Mesenteric fat pad (tissue), 1 donor: ENCODE measurements at regions not wholly inside any gene's neighbourhood (a gene's known extent, or its start where the extent isn't known, plus 50 kb on each side); places are given as distances from the start of the nearest gene placed in this dataset.

Experiments
- DNase-seq: peaks from one replicate; pipeline ENCODE4 v3.0.0-alpha.2; 2020; ENCODE audit warnings: low spot score
- donor health status: DM: yes; HTN: yes; CAD: no.

DNA sequence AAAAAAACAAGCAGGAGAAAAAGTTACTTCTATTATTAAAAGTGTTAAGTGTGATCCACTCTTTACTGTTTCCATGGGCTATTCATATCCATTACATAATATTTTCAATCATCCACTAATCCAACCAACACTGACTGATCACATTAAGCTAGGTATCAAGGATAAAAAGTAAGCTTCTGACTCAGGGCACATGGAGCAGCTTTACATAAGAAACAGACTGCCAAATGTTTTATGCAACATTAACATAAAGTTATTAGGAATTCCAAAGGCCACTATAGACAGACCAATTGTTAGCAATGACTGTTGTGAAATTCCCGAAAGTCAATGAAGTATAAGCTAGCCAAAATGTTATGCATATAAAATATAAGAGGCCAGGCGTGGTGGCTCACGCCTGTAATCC, 277.6 kb downstream of the ZEB2 start:
- DNase-seq = no peak

DNA sequence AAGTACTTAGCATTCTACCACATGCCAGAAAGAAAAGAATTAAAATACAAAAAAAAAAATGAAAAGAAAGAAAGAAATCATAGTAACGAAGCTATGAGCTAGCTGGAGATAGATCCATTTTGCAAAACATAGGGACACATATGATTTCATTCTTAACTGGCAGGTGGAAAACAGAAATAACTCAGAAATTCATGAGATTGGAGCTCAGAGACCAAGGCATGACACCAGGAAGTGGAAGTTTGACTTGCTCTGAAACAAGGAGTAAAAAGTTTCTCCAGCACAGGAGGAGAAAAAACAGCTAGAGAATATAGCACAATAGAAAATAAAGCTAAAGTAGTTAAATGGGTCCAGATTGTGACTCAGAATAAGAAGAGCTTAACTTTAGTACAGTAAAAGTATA, 278.1 kb downstream of the ZEB2 start:
- DNase-seq = no peak

DNA sequence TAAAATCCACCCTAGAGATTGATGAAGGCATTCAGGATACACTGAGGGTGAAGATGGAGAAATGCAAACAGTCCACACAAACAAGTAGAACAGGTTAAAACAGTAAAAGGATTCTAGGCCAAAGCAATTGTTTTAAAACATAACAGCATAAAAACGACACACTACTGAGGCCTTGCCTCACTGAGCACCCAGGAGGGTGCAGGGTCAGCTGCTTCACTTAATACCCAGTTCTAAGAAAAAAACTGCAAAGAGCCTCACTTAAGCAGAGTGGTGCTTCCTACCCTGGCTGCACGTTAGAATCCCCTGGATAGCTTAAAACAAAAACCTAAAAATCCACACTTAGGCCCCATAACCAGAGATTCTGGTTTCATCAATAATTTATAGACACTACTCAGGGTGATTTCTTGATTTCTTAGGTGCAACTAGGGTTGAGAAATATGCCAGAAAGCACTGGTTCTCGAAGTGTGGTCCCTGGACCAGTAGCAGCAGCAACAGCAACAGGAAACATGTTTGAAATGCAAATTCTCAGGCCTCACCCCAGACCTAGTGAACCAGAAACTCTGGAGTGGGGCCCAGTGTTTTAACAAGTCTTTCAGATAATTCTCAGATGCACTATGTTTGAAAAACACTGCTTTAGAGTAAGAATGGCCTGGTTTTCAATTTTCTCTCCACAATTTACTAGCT, 279.1 kb downstream of the ZEB2 start:
- no peak for DNase-seq

DNA sequence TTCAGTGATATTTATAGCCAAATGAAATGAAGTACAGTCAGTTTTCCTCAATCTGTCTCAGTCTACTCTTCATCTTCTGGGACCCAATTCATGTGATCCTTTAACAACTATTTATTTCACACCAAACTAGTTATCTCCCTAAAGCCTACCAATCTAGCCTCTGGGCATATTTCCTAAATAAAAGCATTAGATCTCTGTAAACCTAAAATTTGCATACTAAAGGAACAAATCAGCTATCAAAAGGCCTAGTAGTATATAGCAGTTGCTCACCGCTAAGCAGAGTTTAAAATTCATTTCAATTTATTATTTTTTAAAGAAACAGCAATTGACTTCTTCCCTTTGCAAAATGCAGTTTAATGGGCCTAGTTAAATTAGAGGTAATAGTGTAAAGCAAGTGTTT, 280.2 kb downstream of the ZEB2 start:
- no peak for DNase-seq

DNA sequence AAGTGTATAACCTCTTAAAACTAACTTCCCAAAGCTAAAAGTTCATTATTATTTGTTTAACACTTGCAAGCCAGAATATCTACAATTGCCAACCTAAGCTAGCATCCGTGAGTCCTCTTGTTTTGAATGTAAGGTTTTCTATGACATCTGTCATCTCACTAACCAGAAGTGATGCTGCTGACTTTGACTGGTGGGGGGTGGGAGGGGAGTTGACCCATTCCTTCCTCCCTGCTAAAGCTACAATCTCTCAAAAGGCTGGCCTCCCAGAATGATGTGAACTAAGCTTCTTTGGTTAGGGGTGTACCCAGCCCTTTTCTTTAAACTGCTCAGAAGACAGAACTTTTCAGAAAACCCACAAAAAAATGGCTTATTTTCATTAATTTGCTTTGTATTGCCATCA, 280.6 kb downstream of the ZEB2 start:
- DNase-seq = no peak

DNA sequence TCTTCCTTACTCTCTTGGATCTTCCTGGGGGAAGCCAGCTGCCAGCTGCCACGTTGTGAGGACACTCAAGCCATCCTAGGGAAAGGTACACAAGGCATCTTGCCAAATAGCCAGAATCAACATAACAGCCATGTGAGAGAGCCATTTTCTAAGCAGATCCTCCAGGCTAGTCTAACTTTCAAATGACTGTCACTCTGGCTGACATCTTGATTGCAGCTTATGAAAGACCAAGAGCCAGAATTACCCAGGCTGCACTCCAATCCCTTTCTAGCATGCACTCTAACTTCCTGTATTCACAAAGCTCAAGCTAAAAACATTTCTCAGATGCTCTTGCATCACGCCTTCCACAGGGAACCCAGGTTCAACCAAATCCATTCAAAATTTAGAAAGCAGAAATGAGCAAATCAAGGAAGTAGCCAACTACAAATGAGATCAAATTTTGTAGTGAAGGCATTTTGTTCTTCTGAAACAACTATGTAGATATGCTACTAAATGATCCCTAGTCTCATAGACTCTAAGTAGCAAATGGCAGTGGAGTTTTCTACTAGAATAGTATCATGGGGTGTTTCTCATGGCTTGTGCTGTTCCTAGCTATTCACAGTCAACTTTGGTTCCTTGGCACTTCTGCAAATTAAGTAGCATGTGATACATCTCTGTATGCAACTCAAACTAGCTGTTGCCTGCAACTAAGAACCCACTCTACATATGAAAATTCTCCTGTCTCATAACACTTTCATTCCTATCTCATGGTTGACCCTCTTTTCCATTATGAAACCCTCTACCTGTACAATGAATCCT, 281.9 kb downstream of the ZEB2 start:
- DNase-seq = no peak

DNA sequence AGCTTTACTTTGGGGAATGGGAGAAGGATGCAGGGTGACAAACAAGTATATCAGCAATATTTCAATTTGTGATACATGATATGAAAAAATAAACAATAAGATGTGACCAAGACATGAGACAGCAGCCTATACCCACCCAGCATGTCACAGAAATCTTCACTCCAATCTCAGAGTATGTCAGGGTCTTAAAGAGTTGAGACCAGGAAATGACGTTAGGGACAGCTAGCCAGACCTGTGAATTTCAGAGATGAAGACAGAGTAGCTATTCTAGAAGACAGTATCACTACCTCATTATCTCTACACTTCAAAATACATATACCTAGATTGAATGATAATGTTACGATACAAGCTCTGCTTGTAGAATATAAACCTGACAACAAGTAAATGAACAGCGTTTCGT, 282.8 kb downstream of the ZEB2 start:
- no peak for DNase-seq

DNA sequence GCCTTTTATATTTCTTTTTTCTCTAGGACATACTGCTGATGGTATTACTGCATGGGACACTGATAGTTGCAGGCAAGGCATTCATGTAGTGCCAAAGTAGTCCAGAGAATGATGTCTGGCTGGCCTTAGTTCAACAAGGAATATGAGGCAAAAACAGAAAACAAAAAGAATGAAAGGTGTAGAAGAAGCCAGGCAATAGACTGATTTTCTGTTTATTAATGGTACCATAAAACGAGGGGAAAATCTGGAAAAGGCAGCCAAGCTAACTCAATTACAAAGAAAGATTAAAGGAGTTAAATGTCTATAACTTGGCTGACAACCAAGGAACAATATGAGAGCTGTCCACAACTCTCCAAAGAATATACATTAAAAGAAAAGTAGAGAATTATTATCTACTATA, 284.9 kb downstream of the ZEB2 start:
- no peak for DNase-seq

DNA sequence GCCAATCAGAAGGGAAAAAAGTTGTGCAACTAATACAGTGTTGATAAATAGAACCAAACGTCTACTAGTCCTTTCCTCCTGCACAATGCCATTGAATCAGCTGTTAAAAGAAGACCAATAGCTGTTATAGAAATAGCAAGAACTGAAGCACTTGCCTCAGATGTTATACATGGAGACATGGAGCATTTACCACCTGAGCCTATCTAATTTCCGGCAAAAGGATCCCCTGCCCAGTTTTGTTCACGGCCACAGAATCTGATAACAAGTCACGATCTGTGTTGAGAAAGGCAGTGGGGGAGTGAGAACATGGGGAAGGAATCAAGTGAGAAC, 285.4 kb downstream of the ZEB2 start:
- no peak for DNase-seq

DNA sequence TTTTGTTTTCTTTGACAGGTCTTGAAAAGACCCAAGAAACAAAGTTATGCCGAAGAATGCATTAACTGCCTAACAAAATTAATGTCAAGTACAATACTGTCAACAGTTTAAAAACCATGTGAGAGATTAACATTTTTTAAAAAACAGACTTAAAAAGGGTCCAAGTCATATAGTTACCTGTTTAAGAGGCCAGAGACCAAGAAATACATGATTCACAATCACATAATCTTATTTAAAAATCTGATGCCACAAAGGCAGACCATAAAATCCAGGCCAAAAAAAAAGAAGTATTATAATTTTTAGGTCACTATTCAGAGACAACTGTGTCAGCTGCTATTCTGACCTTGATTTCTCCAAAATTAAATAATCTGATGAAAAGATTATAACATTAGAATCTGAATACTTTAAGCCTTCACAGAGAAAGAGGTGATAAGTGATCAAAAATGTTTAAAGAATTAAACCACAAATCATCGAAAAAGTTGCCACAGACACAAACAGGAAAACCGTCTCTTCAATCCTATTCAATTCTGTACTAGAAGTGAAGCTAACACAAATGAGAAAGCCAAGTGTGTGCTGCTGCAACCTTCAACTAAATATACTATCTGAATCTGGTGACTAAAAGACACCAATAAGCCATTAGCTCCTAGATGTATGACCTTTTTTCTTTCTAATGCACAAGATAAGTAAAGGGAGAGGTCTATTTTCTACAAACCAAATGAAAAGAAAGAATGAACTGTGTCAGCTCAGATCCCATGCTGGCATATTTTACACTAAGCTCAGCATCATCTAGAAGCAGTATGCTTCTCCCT, 286.0 kb downstream of the ZEB2 start:
- no peak for DNase-seq

DNA sequence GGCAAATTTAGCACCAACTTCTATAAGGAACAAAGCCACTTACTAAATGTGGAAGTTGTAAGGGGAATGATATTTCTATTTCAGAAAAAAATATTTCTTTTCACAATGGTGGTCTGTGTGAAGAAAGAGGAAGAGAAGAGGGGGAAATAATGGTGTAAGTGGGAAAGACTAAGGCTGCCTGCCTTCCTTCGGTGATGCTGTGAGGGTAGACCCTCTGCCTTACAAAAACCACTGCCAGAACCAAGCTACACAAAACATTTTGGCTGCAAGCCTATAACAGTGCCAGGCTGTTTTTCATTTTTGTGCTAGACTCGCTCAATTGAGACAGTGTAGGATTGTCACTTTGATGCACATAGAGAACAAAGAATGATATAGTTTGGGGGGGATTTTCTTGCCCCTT, 286.6 kb downstream of the ZEB2 start:
- no peak for DNase-seq

DNA sequence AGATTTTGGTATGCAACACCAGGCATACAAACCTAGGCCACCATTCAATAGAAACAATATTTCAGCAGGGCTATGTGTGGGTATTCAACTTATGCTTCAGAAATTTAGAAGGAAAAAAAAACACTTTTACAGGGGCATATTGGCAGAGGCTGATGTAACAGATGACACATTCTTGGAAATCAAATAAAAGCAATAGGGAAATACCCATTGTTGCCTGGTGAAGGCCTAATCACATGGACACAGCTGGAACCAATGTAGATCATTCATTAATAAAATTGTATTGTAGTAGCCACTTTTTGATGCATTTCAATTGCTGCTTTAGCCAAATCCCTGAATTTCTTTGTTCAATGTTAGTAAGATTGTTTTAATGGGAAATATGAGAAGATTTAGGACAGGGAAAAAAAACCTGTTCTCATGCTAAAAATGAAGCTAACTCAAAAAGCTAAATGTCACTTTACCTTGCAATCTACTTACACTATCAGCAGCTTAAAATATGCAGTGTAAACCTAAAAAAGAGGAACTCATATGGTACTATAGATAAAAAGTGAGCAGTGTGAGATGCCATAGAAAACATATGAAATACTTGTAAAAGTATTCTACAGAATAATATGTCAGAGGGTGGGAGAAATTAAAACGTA, 289.4 kb downstream of the ZEB2 start:
- DNase-seq = no peak

DNA sequence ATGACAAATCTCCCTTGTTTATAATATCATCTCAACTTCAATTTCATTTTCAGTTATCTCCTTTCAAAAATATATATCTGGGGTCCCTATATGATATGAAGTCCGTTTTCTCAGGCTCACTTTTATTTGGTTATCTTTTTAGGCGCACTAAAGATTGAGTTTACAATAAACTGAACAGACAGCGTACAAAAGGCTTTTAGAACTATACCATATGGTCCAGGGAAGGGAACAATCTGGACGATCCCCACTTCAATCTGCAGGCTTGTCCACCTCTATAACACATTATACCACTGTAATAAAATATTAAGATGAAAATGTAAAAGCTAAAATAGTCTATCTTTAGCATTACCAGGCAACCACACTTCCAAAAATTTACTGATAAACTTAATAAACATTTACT, 289.9 kb downstream of the ZEB2 start:
- no peak for DNase-seq

DNA sequence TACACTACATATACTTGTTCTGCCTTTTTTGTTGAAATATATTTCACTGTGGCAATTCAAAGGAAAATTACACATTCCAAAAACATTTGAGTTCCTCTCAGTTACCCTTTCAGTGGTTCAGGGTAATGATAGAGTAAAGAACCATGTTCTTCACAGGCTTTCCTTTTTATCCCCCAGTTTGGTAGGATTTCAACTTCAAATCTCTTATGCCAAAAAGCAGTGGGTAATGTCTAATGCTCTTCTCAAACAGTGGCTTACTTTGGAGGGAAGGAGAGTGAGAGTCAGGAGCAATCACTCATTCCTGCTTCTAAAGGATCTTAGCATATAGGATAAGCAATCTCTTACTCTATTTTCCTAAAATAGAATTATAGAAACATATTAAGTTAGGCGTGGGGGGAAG, 290.6 kb downstream of the ZEB2 start:
- no peak for DNase-seq

DNA sequence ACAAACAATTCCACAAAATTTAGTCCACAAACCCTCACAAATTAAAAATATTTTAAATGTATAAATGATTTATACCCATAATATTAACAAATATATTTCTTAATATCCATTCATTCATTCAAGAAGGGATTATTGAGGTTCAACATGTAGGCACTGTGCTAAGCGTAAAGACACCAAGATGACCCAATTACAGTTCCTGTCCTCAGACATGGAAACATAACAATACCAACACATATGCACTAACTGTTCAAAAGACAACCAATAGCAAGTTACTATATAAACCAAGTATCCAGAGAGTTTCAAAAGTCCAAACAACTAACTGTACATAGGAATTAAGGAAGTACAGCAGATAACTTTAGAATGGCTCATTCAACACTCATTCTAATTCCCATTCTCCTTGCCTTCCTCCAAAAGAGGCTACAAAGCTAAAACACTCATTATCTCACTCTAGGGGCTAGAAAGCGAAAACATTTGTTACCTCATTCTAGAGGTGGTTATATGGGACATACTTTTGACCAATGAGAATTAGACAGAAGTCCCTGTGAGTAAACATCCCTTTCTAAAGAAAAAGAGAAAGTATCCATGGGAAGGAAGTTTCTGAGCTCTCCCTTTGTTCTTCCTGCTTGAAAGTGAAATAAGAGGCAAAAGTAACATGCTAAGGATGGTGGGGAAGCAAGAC, 292.4 kb downstream of the ZEB2 start:
- DNase-seq = no peak

DNA sequence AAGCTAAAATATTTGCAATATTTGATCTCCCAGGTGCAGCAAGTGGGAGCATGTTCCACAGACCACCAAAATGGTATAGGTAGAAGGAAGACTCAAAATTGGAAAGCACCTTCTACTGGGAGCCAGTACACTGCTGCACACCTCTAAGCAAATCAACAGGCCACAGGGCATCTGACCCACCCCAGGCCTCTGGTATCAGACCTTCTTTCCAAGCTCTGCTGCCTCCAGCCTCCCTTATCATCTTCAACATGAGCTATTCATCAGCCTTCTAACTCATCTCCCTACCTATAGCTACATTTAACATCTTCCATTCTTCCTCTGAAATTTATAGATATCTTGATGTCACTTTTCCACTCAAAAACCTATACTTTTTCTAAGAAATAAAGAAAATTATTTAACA, 294.8 kb downstream of the ZEB2 start:
- DNase-seq = no peak

DNA sequence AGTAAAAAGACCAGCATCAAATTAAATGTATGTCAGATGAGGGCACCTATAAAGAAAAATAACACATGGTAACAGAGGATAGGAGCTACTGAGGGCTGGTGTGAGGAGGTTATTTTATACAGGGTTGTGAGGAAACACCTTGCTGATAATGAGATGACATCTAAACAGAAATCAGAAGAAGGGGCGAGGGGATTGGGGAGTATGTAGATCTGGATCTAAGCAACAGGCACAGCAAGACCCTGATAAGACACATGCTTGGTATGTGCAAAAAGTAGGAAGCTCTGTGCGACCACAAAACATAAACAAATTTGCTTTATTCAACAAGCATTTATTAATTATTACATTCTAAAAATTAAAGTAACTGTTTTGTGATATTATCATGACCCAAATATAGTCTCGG, 295.4 kb downstream of the ZEB2 start:
- no peak for DNase-seq

DNA sequence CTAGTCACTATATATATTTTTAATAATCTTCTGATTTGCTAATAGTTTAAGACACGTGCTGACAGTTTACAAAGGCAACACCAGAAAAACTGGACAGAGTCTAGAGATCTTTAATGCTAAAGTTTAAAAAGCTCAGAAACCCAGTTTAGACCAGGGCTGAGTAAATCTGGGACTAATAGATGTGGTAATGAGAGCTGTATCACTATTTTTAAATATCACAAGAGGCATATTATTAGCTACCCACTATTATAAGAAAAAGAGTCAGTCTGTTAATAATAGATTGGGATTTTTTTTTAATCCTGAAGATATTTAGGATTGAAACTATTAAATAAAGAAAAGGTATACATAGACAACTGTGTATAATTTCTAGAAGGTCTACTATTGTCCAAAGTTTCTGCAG, 299.9 kb downstream of the ZEB2 start:
- no peak for DNase-seq

DNA sequence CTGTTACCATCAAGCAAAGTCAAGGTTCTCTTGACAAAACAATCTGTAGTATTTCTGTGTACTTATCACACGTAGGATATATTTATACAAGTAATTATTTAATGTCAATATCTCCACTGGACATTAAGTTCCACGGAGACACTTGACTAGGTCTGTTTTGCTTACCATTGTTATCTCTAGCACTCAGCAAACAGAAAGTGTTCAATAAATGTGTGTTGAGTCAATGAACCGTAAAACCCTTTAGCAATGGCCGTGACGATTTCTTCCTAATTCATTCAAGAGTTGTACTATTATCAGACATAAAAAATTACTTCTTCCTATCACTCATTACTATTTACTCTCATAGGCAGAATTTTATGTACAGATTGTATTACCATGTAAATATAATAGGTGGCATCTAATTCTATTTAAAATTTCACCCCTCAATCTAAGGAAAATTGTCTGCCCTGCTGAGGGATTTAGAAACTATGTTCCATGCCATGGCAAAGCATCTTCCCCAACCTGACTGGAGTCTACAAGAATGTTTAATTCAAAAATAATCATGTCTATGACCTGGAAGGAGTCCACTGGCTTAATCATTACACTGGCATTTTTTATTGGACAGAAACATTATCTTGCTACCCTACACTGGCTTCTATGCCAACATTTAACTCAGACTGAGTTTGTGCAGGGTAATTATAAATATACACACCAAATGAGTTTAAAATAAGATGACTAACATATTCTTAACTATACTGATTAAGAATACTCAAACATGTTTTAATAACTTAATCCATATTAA, 301.9 kb downstream of the ZEB2 start:
- no peak for DNase-seq
